PC-3 (cell line): ENCODE measurements at regions not wholly inside any gene's neighbourhood (a gene's known extent, or its start where the extent isn't known, plus 50 kb on each side); places are given as distances from the start of the nearest gene placed in this dataset.

Source experiments
- ATAC-seq: fragments of 200-7000 bp; cut with Tn5 transposase; 2 replicates; pipeline ENCODE4 v1.9.1; 2020; ENCODE audit warnings: mild to moderate bottlenecking, moderate library complexity
- BruUV-seq: library from RNA; stranded (reverse); fragments of 400-500 nt; replicated peaks from 2 replicates; lab custom pipeline; 2021; lab: Mats Ljungman, UMichigan
- CTCF ChIA-PET: fragments of 300-600 bp; sonication (Branson Sonifier 250); formaldehyde crosslinking; loops from one replicate; lab custom pipeline; 2022; ENCODE audit warnings: antibody characterized with exemption; lab: Charles Lee
- POLR2A ChIA-PET: fragments of 300-600 bp; sonication (Branson Sonifier 250); formaldehyde crosslinking; loops from one replicate; lab custom pipeline; 2022; ENCODE audit warnings: antibody characterized with exemption; ENCODE audit not compliant: unreplicated experiment; lab: Charles Lee
- DNase-seq: peaks from one replicate; pipeline ENCODE4 v3.0.0-alpha.2; 2015
- H2AFZ ChIP-seq: fragments of 300-600 bp; sonication (generic); 2 replicates; pipeline ENCODE4 v1.6.0; 2016; ENCODE audit warnings: antibody characterized with exemption, low read length
- H3F3A ChIP-seq: fragments of 300-600 bp; sonication (generic); one replicate; pipeline ENCODE4 v1.6.0; 2017; ENCODE audit warnings: antibody characterized with exemption, low read length, control low read depth, mild to moderate bottlenecking; ENCODE audit not compliant: unreplicated experiment
- H3K27ac ChIP-seq: fragments of 300-600 bp; sonication (generic); 2 replicates; pipeline ENCODE4 v1.5.1; 2016; ENCODE audit warnings: mild to moderate bottlenecking, low read length
- H3K27me3 ChIP-seq: fragments of 300-600 bp; sonication (generic); 2 replicates; pipeline ENCODE4 v1.6.1; 2016; ENCODE audit warnings: low read length, mixed read lengths
- H3K36me3 ChIP-seq: fragments of 300-600 bp; sonication (generic); 2 replicates; pipeline ENCODE4 v1.6.1; 2016; ENCODE audit warnings: low read depth, mixed run types, low read length, mixed read lengths
- H3K4me1 ChIP-seq: fragments of 300-600 bp; sonication (generic); 2 replicates; pipeline ENCODE4 v1.5.1; 2016; ENCODE audit warnings: low read length; ENCODE audit not compliant: insufficient read depth
- H3K4me2 ChIP-seq: fragments of 300-600 bp; sonication (generic); 2 replicates; pipeline ENCODE4 v1.6.0; 2016; ENCODE audit warnings: low read length
- H3K4me3 ChIP-seq: fragments of 300-600 bp; sonication (generic); 2 replicates; pipeline ENCODE4 v1.5.1; 2016; ENCODE audit warnings: mild to moderate bottlenecking, low read length, mixed read lengths
- H3K79me2 ChIP-seq: fragments of 300-600 bp; sonication (generic); 2 replicates; pipeline ENCODE4 v1.6.1; 2017; ENCODE audit warnings: low read length, mixed read lengths
- H3K9ac ChIP-seq: fragments of 300-600 bp; sonication (generic); 2 replicates; pipeline ENCODE4 v1.6.0; 2016; ENCODE audit warnings: mild to moderate bottlenecking, low read length
- H3K9me2 ChIP-seq: fragments of 300-600 bp; sonication (generic); replicated peaks from 2 replicates; pipeline ENCODE4 v1.6.1; 2016; ENCODE audit warnings: mixed run types, low read length, mixed read lengths
- H3K9me3 ChIP-seq: fragments of 300-600 bp; sonication (generic); 2 replicates; pipeline ENCODE4 v1.6.1; 2016; ENCODE audit warnings: low read length, mixed read lengths
- H4K20me1 ChIP-seq: fragments of 300-600 bp; sonication (generic); 2 replicates; pipeline ENCODE4 v1.6.1; 2016; ENCODE audit warnings: low read length, mixed read lengths
- CTCF ChIP-seq: fragments of 300-600 bp; sonication (generic); conservative IDR thresholded peaks from 2 replicates; pipeline ENCODE4 v1.5.1; 2017; ENCODE audit warnings: antibody characterized with exemption, low read depth, mild to moderate bottlenecking, low read length
- EZH2 ChIP-seq: fragments of 300-600 bp; sonication (generic); IDR thresholded peaks from one replicate; pipeline ENCODE4 v1.6.1; 2017; ENCODE audit warnings: antibody characterized with exemption, mild to moderate bottlenecking, low read length; ENCODE audit not compliant: unreplicated experiment
- EZH2phosphoT487 ChIP-seq: fragments of 300-600 bp; sonication (generic); IDR thresholded peaks from 2 replicates; pipeline ENCODE4 v1.6.1; 2018; ENCODE audit warnings: mild to moderate bottlenecking, antibody characterized with exemption, low read length, borderline replicate concordance
- intact Hi-C: fragments of 100-400 bp; cut with micrococcal nuclease; formaldehyde crosslinking; loops from 2 replicates; pipeline ENCODE4 v1.9.0; 2023

DNA sequence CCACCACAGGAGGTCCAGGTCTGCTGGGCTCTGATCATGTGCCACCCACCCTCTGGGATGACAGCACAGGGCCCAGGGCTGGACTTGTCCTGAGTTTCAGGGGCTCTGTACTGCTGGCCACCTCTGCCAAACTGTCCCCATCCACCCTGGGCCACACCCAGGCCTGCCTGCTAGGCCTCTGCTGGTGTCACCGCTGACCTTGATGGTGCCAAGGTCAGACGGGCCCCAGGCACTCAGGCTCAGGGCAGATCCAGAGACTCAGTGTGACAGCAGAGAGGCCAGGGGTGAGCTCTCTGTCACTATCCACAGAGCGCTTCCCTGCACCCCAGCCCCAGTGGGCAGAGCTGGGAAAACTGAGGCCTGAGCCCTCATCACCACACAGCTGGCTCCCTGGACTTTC, 75.6 kb downstream of the RMI2 start:
- ChIA-PET POLR2A (no interaction called here), CTCF (no interaction called here)
- no peak for TF ChIP-seq EZH2phosphoT487
- no peak for TF ChIP-seq CTCF
- TF ChIP-seq EZH2 = no peak

DNA sequence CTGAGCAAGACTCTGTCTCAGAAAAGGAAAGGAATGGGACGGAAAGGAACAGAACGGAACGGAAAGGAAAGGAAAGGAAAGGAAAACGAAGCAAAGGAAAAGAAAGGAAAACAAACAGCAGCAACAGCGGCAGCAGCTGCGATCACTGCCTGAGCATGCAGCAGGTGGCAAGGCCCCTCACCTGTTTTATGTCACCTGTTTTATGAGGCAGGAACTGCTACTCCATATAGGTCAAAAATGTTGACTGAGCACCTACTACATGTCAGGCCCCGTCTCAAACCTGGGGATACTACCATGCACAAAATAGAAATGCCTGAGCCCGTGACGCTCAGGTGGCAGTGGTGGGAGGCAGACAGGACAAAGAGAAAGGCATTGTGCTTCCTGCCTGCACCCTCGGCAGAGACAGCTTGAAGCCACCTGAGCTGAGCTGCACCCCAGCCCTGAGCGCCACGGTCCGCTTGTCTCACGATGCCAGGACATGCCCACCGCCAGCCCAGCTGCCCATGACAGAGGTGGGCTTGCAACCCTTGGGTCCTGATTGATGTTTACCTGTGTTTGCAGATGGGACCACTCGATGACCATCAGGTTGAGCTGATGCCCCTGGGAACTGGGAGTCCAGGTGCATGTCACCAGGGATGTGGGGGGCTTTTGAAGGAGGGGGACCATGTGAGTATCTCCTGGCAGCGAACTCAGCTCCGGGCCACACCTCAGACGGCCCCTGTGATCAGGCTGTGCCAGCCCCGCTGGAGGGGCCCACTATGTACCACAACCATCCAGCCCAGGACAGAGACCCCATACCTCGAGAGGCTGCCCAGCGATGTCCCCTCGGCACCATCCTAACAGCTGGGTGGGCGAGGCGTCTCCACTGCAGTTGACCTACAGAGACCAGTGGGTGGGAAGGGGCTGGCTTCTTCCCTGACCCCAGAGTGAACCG, 77.4 kb downstream of the RMI2 start:
- H3K27ac ChIP-seq = no peak overlapping the region
- no peak for DNase-seq
- H3K9me3 ChIP-seq = no peaks in the 10 kb centered on the region
- no peak for ATAC-seq
- intact Hi-C loops = no loop called here
- H3K36me3 ChIP-seq = no peaks in the 10 kb centered on the region
- TF ChIP-seq EZH2phosphoT487 (no peak), EZH2 (no peak), CTCF (no peak)
- H3K4me1 ChIP-seq = no peaks in the 10 kb centered on the region
- no peak overlapping the region for H2AFZ ChIP-seq
- ChIA-PET POLR2A (no interaction called here), CTCF (no interaction called here)
- H3F3A ChIP-seq = no peaks in the 10 kb centered on the region
- no peaks in the 10 kb centered on the region for H3K9me2 ChIP-seq
- no peaks in the 10 kb centered on the region for H3K27me3 ChIP-seq
- H3K4me3 ChIP-seq = no peak overlapping the region
- H3K4me2 ChIP-seq = no peak overlapping the region
- no peak overlapping the region for H3K9ac ChIP-seq
- no peaks in the 10 kb centered on the region for H4K20me1 ChIP-seq
- no peaks in the 10 kb centered on the region for H3K79me2 ChIP-seq
- no TSS peak for BruUV-seq

More for the DNA sequence above, 75.6 kb downstream of the RMI2 start:
- Histone ChIP-seq H3K4me3 (no peak overlapping the region), H3K27me3 (no peaks in the 10 kb centered on the region), H3K4me2 (no peak overlapping the region), H4K20me1 (no peaks in the 10 kb centered on the region), H2AFZ (no peak overlapping the region), H3K4me1 (no peaks in the 10 kb centered on the region), H3K27ac (no peak overlapping the region), H3F3A (no peaks in the 10 kb centered on the region), H3K9ac (no peak overlapping the region), H3K9me3 (no peaks in the 10 kb centered on the region), H3K36me3 (no peaks in the 10 kb centered on the region), H3K9me2 (no peaks in the 10 kb centered on the region), H3K79me2 (no peaks in the 10 kb centered on the region)
- intact Hi-C loops = no loop called here
- no TSS peak for BruUV-seq
- ATAC-seq (no peak), DNase-seq (no peak)
